Activated T-helper 2 cell treated with anti-CD3 and anti-CD28 coated beads, Interferon-gamma antibody, Interleukin-2, Interleukin-4, amounts not matched to agents 10 μg/mL and 5 μg/mL and 100 μg/mL, durations not matched to agents 14 hours and 24 hours and 36 hours (primary cell): ENCODE measurements at regions not wholly inside any gene's neighbourhood (a gene's known extent, or its start where the extent isn't known, plus 50 kb on each side); places are given as distances from the start of the nearest gene placed in this dataset.
"Not testable (repeated sequence)": the region's sequence is repeated elsewhere in the genome, so short reads cannot be mapped to it uniquely, and the experiment has no call there.

Experiments used
- DNase-seq: peaks from one replicate; pipeline ENCODE4 v3.0.0; 2021; ENCODE audit warnings: low spot score
- H3K27ac Mint-ChIP-seq: one replicate; pipeline ENCODE4 v1.8.0; 2021; ENCODE audit warnings: mixed read lengths
- H3K27me3 Mint-ChIP-seq: one replicate; pipeline ENCODE4 v1.8.0; 2021; ENCODE audit warnings: low read depth, mixed read lengths
- H3K36me3 Mint-ChIP-seq: one replicate; pipeline ENCODE4 v1.8.0; 2021; ENCODE audit warnings: low read depth, mixed read lengths
- H3K4me1 Mint-ChIP-seq: one replicate; pipeline ENCODE4 v1.8.0; 2021; ENCODE audit warnings: low read depth, mixed read lengths
- H3K4me3 Mint-ChIP-seq: one replicate; pipeline ENCODE4 v1.8.0; 2021; ENCODE audit warnings: low read depth, mild to moderate bottlenecking, moderate library complexity, mixed read lengths
- H3K9me3 Mint-ChIP-seq: one replicate; pipeline ENCODE4 v1.8.0; 2021; ENCODE audit warnings: mixed read lengths
- intact Hi-C: fragments of 100-400 bp; cut with micrococcal nuclease; formaldehyde crosslinking; loops from one replicate; pipeline ENCODE4 v1.15.1; 2023

- no peak for DNase-seq
- no peaks in the 10 kb centered on the region for H3K9me3 Mint-ChIP-seq
- no peaks in the 10 kb centered on the region for H3K4me1 Mint-ChIP-seq
- H3K4me3 Mint-ChIP-seq: no peak overlapping the region
- peaks cover 2% of the 10 kb centered on the region for H3K27me3 Mint-ChIP-seq
- H3K27ac Mint-ChIP-seq: no peak overlapping the region
- intact Hi-C loops: no loop called here
- H3K36me3 Mint-ChIP-seq: no peaks in the 10 kb centered on the region
Measured at GRCh38 chrX:130561930-130562329, 160.1 kb downstream of the RBMX2 start.

GRCh38 chrX:130563476-130563875 lies 161.7 kb downstream of the RBMX2 start:
- intact Hi-C loops: no loop called here
- Mint-ChIP-seq H3K4me3 (no peak overlapping the region), H3K4me1 (no peaks in the 10 kb centered on the region), H3K27ac (no peak overlapping the region), H3K27me3 (peaks cover 2% of the 10 kb centered on the region), H3K9me3 (no peaks in the 10 kb centered on the region), H3K36me3 (no peaks in the 10 kb centered on the region)
- DNase-seq: no peak

GRCh38 chrX:130566028-130566683 lies 164.4 kb downstream of the RBMX2 start:
- no peaks in the 10 kb centered on the region for H3K4me1 Mint-ChIP-seq
- H3K36me3 Mint-ChIP-seq: no peaks in the 10 kb centered on the region
- no peak overlapping the region for H3K27ac Mint-ChIP-seq
- intact Hi-C loops: no loop called here
- DNase-seq: no peak
- H3K4me3 Mint-ChIP-seq: no peak overlapping the region
- no peaks in the 10 kb centered on the region for H3K9me3 Mint-ChIP-seq
- H3K27me3 Mint-ChIP-seq: peaks cover 2% of the 10 kb centered on the region

- intact Hi-C loops, H3K4me1 Mint-ChIP-seq: not testable (repeated sequence)
Measured at GRCh38 chrX:130573030-130573429, 171.2 kb downstream of the RBMX2 start.

More at GRCh38 chrX:130573030-130573429, 171.2 kb downstream of the RBMX2 start:
- H3K27me3 Mint-ChIP-seq, H3K9me3 Mint-ChIP-seq, H3K4me3 Mint-ChIP-seq, H3K36me3 Mint-ChIP-seq, H3K27ac Mint-ChIP-seq, DNase-seq: not testable (repeated sequence)
